ENCODE measurements at regions not wholly inside any gene's neighbourhood (a gene's known extent, or its start where the extent isn't known, plus 50 kb on each side); places are given as distances from the start of the nearest gene placed in this dataset.

DNA sequence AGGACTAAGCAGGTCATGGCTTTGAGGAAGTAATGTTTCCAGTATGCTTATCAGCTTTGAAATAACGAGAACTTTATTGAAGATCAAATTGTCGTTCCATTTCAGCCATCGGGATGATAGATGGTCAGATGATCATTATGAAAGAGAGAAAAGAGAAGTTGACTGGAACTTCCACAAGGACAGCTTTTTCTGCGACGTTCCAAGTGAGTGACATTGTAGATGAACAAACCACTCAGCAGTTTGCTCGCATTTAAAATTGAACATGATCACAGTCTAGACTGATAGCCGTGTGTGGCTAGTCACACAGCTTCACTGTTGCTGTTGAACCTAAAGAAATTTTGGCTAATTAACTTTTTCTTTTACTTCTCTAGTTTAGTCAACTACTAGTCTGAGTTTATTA lies 151.1 kb downstream of the TLR5 start:
- TF ChIP-seq, protein P1, sequence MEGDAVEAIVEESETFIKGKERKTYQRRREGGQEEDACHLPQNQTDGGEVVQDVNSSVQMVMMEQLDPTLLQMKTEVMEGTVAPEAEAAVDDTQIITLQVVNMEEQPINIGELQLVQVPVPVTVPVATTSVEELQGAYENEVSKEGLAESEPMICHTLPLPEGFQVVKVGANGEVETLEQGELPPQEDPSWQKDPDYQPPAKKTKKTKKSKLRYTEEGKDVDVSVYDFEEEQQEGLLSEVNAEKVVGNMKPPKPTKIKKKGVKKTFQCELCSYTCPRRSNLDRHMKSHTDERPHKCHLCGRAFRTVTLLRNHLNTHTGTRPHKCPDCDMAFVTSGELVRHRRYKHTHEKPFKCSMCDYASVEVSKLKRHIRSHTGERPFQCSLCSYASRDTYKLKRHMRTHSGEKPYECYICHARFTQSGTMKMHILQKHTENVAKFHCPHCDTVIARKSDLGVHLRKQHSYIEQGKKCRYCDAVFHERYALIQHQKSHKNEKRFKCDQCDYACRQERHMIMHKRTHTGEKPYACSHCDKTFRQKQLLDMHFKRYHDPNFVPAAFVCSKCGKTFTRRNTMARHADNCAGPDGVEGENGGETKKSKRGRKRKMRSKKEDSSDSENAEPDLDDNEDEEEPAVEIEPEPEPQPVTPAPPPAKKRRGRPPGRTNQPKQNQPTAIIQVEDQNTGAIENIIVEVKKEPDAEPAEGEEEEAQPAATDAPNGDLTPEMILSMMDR (IDR thresholded peaks at IDR 0.05; ENCODE audit: borderline replicate concordance, extremely low read depth, low read length, poor library complexity, severe bottlenecking) = no peak
- no peak for TF ChIP-seq EZH2 (IDR thresholded peaks at IDR 0.05; ENCODE audit: borderline replicate concordance, low read depth, low read length, severe bottlenecking)
- Histone ChIP-seq H3K27me3 (ENCODE audit: insufficient read depth, low read length, poor library complexity) (no peaks in the 10 kb centered on the region), H3K4me1 (ENCODE audit: insufficient read depth, low read length) (peaks cover 14% of the 10 kb centered on the region), H3K36me3 (ENCODE audit: insufficient read depth, low read length) (no peaks in the 10 kb centered on the region), H3K79me2 (ENCODE audit: insufficient read depth, low read length) (no peaks in the 10 kb centered on the region), H3K4me3 (ENCODE audit: low read depth in 1 of 2, low read length in 2 of 2) (no peak overlapping the region), H3K9ac (ENCODE audit: low read depth, low read length) (no peak overlapping the region), H3K27ac (ENCODE audit: low read length) (no peak overlapping the region), H3K9me3 (ENCODE audit: insufficient read depth, low read length, severe bottlenecking) (no peaks in the 10 kb centered on the region), H2AFZ (ENCODE audit: low read depth, low read length) (no peak overlapping the region), H4K20me1 (ENCODE audit: insufficient read depth, low read length) (no peaks in the 10 kb centered on the region), H3K4me2 (ENCODE audit: insufficient read depth, low read length) (no peak overlapping the region)
- ATAC-seq (ENCODE audit: insufficient read depth, low read depth) = no peak
- DNase-seq = no peak

GRCh38 chr1:222994511-222995235 lies 148.4 kb downstream of the TLR5 start:
- H3K27me3 ChIP-seq (ENCODE audit: insufficient read depth, low read length, poor library complexity) = no peaks in the 10 kb centered on the region
- no peak overlapping the region for H3K27ac ChIP-seq (ENCODE audit: low read length)
- H3K79me2 ChIP-seq (ENCODE audit: insufficient read depth, low read length) = no peaks in the 10 kb centered on the region
- no peaks in the 10 kb centered on the region for H4K20me1 ChIP-seq (ENCODE audit: insufficient read depth, low read length)
- no peak overlapping the region for H3K4me2 ChIP-seq (ENCODE audit: insufficient read depth, low read length)
- no peak overlapping the region for H3K4me3 ChIP-seq (ENCODE audit: low read depth in 1 of 2, low read length in 2 of 2)
- no peak for ATAC-seq (ENCODE audit: insufficient read depth, low read depth)
- no peak overlapping the region for H3K9ac ChIP-seq (ENCODE audit: low read depth, low read length)
- H3K9me3 ChIP-seq (ENCODE audit: insufficient read depth, low read length, severe bottlenecking) = no peaks in the 10 kb centered on the region
- TF ChIP-seq, protein P1 (IDR thresholded peaks at IDR 0.05; ENCODE audit: borderline replicate concordance, extremely low read depth, low read length, poor library complexity, severe bottlenecking) = no peak
- TF ChIP-seq EZH2 (IDR thresholded peaks at IDR 0.05; ENCODE audit: borderline replicate concordance, low read depth, low read length, severe bottlenecking) = no peak
- no peak overlapping the region for H2AFZ ChIP-seq (ENCODE audit: low read depth, low read length)
- no peaks in the 10 kb centered on the region for H3K36me3 ChIP-seq (ENCODE audit: insufficient read depth, low read length)
- H3K4me1 ChIP-seq (ENCODE audit: insufficient read depth, low read length) = peaks cover 23% of the 10 kb centered on the region
- no peak for DNase-seq

GRCh38 chr1:222995236-222995580 lies 147.8 kb downstream of the TLR5 start:
- Histone ChIP-seq H4K20me1 (ENCODE audit: insufficient read depth, low read length) (no peaks in the 10 kb centered on the region), H3K27me3 (ENCODE audit: insufficient read depth, low read length, poor library complexity) (no peaks in the 10 kb centered on the region), H3K36me3 (ENCODE audit: insufficient read depth, low read length) (no peaks in the 10 kb centered on the region), H3K9me3 (ENCODE audit: insufficient read depth, low read length, severe bottlenecking) (no peaks in the 10 kb centered on the region), H3K9ac (ENCODE audit: low read depth, low read length) (no peak overlapping the region), H3K27ac (ENCODE audit: low read length) (no peak overlapping the region), H3K4me1 (ENCODE audit: insufficient read depth, low read length) (peaks cover 23% of the 10 kb centered on the region), H3K4me3 (ENCODE audit: low read depth in 1 of 2, low read length in 2 of 2) (no peak overlapping the region), H2AFZ (ENCODE audit: low read depth, low read length) (no peak overlapping the region), H3K79me2 (ENCODE audit: insufficient read depth, low read length) (no peaks in the 10 kb centered on the region), H3K4me2 (ENCODE audit: insufficient read depth, low read length) (no peak overlapping the region)
- DNase-seq (no peak), ATAC-seq (ENCODE audit: insufficient read depth, low read depth) (no peak)
- TF ChIP-seq EZH2 (IDR thresholded peaks at IDR 0.05; ENCODE audit: borderline replicate concordance, low read depth, low read length, severe bottlenecking) = no peak
- TF ChIP-seq, protein P1 (IDR thresholded peaks at IDR 0.05; ENCODE audit: borderline replicate concordance, extremely low read depth, low read length, poor library complexity, severe bottlenecking) = no peak

All from DND-41 (cell line).